ENCODE measurements at regions not wholly inside any gene's neighbourhood (a gene's known extent, or its start where the extent isn't known, plus 50 kb on each side); places are given as distances from the start of the nearest gene placed in this dataset.

DNA sequence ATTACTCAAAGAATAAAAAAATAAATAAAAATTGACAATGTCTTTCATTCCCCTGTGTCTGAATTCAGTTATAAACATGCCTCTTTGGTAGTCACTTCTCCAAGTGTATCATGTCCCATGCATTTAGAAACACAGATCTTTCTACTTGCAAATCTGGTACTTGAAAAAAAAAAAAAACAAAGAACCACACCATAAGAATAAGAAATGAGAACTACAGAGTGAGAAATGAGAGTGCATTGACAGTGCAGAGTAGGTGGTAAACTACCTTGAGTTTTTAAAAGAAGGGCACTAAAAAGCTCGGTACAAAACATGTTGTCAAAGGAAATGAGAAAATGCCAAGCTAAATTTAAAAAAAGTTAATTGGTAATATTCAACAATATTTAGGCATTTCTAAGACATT lies 123.0 kb downstream of the GPR85 start:
- TF ChIP-seq, protein P1, sequence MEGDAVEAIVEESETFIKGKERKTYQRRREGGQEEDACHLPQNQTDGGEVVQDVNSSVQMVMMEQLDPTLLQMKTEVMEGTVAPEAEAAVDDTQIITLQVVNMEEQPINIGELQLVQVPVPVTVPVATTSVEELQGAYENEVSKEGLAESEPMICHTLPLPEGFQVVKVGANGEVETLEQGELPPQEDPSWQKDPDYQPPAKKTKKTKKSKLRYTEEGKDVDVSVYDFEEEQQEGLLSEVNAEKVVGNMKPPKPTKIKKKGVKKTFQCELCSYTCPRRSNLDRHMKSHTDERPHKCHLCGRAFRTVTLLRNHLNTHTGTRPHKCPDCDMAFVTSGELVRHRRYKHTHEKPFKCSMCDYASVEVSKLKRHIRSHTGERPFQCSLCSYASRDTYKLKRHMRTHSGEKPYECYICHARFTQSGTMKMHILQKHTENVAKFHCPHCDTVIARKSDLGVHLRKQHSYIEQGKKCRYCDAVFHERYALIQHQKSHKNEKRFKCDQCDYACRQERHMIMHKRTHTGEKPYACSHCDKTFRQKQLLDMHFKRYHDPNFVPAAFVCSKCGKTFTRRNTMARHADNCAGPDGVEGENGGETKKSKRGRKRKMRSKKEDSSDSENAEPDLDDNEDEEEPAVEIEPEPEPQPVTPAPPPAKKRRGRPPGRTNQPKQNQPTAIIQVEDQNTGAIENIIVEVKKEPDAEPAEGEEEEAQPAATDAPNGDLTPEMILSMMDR (IDR thresholded peaks at IDR 0.05), result no peak
- no peak for TF ChIP-seq POLR2A (IDR thresholded peaks at IDR 0.05)
- no peak for TF ChIP-seq EP300 (IDR thresholded peaks at IDR 0.05)
- TF ChIP-seq POLR2AphosphoS5 (IDR thresholded peaks at IDR 0.05), result no peak

All from stomach (tissue), 4 donors.